ENCODE measurements at regions not wholly inside any gene's neighbourhood (a gene's known extent, or its start where the extent isn't known, plus 50 kb on each side); places are given as distances from the start of the nearest gene placed in this dataset.

DNA sequence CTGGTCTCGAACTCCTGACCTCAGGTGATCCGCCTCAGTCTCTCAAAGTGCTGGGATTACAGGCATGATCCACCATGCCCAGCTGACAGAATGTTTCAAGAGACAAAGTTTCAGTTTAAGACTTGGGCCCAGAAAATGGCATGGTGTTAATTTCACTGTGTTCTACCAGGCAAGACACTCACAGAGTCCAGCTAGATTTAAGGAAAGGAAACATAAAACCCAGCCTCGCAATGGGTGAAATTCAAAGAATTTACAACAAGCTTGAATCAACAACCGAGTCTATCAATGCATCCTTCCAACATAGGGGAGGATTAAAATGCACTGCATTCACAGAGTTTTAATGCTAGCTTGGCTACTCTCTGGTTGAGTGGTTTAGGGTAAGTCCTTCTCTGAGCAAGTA is 764.0 kb downstream of the XPNPEP1 start:
- Mint-ChIP-seq H3K27ac (no peak overlapping the region), H3K4me1 (no peaks in the 10 kb centered on the region), H3K4me3 (no peak overlapping the region), H3K9me3 (ENCODE audit: insufficient read depth) (no peaks in the 10 kb centered on the region), H3K27me3 (no peaks in the 10 kb centered on the region)
- intact Hi-C loops (cut with micrococcal nuclease) = no loop called here
- CTCF ChIA-PET = no interaction called here
- Histone ChIP-seq H3K36me3 (replicated peaks in 1 of 2; ENCODE audit: control extremely low read depth in 1 of 2, control insufficient read depth in 1 of 2, extremely low read depth in 1 of 2, insufficient read depth in 2 of 2, low read length in 1 of 2) (no peaks in the 10 kb centered on the region), H3K27ac (ENCODE audit: low read length in 2 of 2) (no peak overlapping the region), H2AFZ (ENCODE audit: insufficient read depth, low read depth, low read length, poor library complexity, severe bottlenecking) (no peak overlapping the region), H3K4me3 (ENCODE audit: control extremely low read depth in 1 of 5, extremely low read depth in 1 of 5, insufficient read depth in 1 of 5, low read depth in 2 of 5, low read length in 4 of 5) (no peak overlapping the region), H3K79me2 (ENCODE audit: control insufficient read depth, insufficient read depth, low read length) (no peaks in the 10 kb centered on the region), H3K4me1 (ENCODE audit: control insufficient read depth in 2 of 2, insufficient read depth in 2 of 2, low read length in 2 of 2) (no peaks in the 10 kb centered on the region), H3K9ac (ENCODE audit: low read length) (no peak overlapping the region), H3K4me2 (replicated peaks; ENCODE audit: low read depth, low read length, poor library complexity, severe bottlenecking) (no peak overlapping the region), H3K27me3 (replicated peaks in 1 of 4; ENCODE audit: control extremely low read depth in 1 of 4, control insufficient read depth in 3 of 4, insufficient read depth in 4 of 4, low read length in 3 of 4) (no peaks in the 10 kb centered on the region), H4K20me1 (ENCODE audit: control insufficient read depth, insufficient read depth, low read length, poor library complexity, severe bottlenecking) (no peaks in the 10 kb centered on the region), H3K9me3 (ENCODE audit: control extremely low read depth in 1 of 3, control insufficient read depth in 2 of 3, insufficient read depth in 1 of 3, low read length in 2 of 3) (no peaks in the 10 kb centered on the region)
- 75% methylated on average over 2 of the region's 4 CpGs for WGBS (ENCODE audit: insufficient coverage)
- no peak for DNase-seq
- POLR2A ChIA-PET = no interaction called here
- ATAC-seq (ENCODE audit: low read depth) = no peak
- TF ChIP-seq, protein P1, sequence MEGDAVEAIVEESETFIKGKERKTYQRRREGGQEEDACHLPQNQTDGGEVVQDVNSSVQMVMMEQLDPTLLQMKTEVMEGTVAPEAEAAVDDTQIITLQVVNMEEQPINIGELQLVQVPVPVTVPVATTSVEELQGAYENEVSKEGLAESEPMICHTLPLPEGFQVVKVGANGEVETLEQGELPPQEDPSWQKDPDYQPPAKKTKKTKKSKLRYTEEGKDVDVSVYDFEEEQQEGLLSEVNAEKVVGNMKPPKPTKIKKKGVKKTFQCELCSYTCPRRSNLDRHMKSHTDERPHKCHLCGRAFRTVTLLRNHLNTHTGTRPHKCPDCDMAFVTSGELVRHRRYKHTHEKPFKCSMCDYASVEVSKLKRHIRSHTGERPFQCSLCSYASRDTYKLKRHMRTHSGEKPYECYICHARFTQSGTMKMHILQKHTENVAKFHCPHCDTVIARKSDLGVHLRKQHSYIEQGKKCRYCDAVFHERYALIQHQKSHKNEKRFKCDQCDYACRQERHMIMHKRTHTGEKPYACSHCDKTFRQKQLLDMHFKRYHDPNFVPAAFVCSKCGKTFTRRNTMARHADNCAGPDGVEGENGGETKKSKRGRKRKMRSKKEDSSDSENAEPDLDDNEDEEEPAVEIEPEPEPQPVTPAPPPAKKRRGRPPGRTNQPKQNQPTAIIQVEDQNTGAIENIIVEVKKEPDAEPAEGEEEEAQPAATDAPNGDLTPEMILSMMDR (IDR thresholded peaks at IDR 0.05) = no peak
- TF ChIP-seq EZH2 (IDR thresholded peaks at IDR 0.05; ENCODE audit: borderline replicate concordance, insufficient read depth, low read depth, low read length, poor library complexity, severe bottlenecking) = no peak

DNA sequence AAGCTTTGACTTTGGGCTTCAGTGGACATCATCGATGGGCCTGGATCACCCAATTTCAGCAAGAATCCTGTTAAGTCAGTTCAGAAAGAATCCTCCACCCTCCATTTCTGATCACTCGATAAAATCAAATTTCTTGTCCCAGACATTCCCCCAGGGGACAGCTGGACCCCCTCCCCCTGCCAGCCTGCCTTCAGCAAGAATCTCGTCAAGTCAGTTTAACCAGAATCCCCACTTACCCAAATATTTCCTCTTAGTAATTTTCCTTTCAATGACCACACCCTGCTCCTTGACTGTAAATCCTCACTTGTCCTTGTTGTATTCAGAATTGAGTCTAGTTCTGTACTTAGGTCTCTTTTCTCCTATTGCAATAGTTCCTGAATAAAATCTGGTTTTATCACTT is 766.9 kb downstream of the XPNPEP1 start:
- no peak overlapping the region for H2AFZ ChIP-seq (ENCODE audit: insufficient read depth, low read depth, low read length, poor library complexity, severe bottlenecking)
- H4K20me1 ChIP-seq (ENCODE audit: control insufficient read depth, insufficient read depth, low read length, poor library complexity, severe bottlenecking) = no peaks in the 10 kb centered on the region
- H3K4me2 ChIP-seq (replicated peaks; ENCODE audit: low read depth, low read length, poor library complexity, severe bottlenecking) = no peak overlapping the region
- no peak overlapping the region for H3K9ac ChIP-seq (ENCODE audit: low read length)
- ChIA-PET CTCF (no interaction called here), POLR2A (no interaction called here)
- H3K4me3 ChIP-seq (ENCODE audit: control extremely low read depth in 1 of 5, extremely low read depth in 1 of 5, insufficient read depth in 1 of 5, low read depth in 2 of 5, low read length in 4 of 5) = no peak overlapping the region
- no peak for TF ChIP-seq EZH2 (IDR thresholded peaks at IDR 0.05; ENCODE audit: borderline replicate concordance, insufficient read depth, low read depth, low read length, poor library complexity, severe bottlenecking)
- TF ChIP-seq, protein P1 (IDR thresholded peaks at IDR 0.05) = no peak
- Mint-ChIP-seq H3K9me3 (ENCODE audit: insufficient read depth) (no peaks in the 10 kb centered on the region), H3K27ac (no peak overlapping the region), H3K4me1 (no peaks in the 10 kb centered on the region), H3K4me3 (no peak overlapping the region), H3K27me3 (no peaks in the 10 kb centered on the region)
- no peaks in the 10 kb centered on the region for H3K36me3 ChIP-seq (replicated peaks in 1 of 2; ENCODE audit: control extremely low read depth in 1 of 2, control insufficient read depth in 1 of 2, extremely low read depth in 1 of 2, insufficient read depth in 2 of 2, low read length in 1 of 2)
- no peaks in the 10 kb centered on the region for H3K4me1 ChIP-seq (ENCODE audit: control insufficient read depth in 2 of 2, insufficient read depth in 2 of 2, low read length in 2 of 2)
- no peak for DNase-seq
- intact Hi-C loops (cut with micrococcal nuclease) = no loop called here
- H3K9me3 ChIP-seq (ENCODE audit: control extremely low read depth in 1 of 3, control insufficient read depth in 2 of 3, insufficient read depth in 1 of 3, low read length in 2 of 3) = no peaks in the 10 kb centered on the region
- no peaks in the 10 kb centered on the region for H3K27me3 ChIP-seq (replicated peaks in 1 of 4; ENCODE audit: control extremely low read depth in 1 of 4, control insufficient read depth in 3 of 4, insufficient read depth in 4 of 4, low read length in 3 of 4)
- WGBS (ENCODE audit: insufficient coverage) = 72% methylated on average over 2 of the region's 3 CpGs
- no peaks in the 10 kb centered on the region for H3K79me2 ChIP-seq (ENCODE audit: control insufficient read depth, insufficient read depth, low read length)
- H3K27ac ChIP-seq (ENCODE audit: low read length in 2 of 2) = no peak overlapping the region
- ATAC-seq (ENCODE audit: low read depth) = no peak

All from B cell (primary cell).